ENCODE measurements at regions not wholly inside any gene's neighbourhood (a gene's known extent, or its start where the extent isn't known, plus 50 kb on each side); places are given as distances from the start of the nearest gene placed in this dataset.
"Not testable (repeated sequence)": the region's sequence is repeated elsewhere in the genome, so short reads cannot be mapped to it uniquely, and the experiment has no call there.

GRCh38 chr3:87702600-87702999 lies 356.2 kb downstream of the CGGBP1 start:
- no peak overlapping the region for H3K4me3 ChIP-seq (ENCODE audit: low read length in 2 of 2)
- H3K27ac ChIP-seq (ENCODE audit: low read depth in 2 of 2, low read length in 2 of 2) = no peak overlapping the region
- no peaks in the 10 kb centered on the region for H3K9me3 ChIP-seq (ENCODE audit: control insufficient read depth in 2 of 2, low read length in 2 of 2)
- H3K27me3 ChIP-seq (ENCODE audit: control insufficient read depth in 2 of 2, insufficient read depth in 2 of 2, low read length in 2 of 2) = no peaks in the 10 kb centered on the region
- no peaks in the 10 kb centered on the region for H3K4me1 ChIP-seq (ENCODE audit: control insufficient read depth in 2 of 2, insufficient read depth in 2 of 2, low read length in 2 of 2)
- H3K9ac ChIP-seq (ENCODE audit: low read depth in 1 of 2, low read length in 2 of 2) = no peak overlapping the region
- no peaks in the 10 kb centered on the region for H3K36me3 ChIP-seq (ENCODE audit: control insufficient read depth in 2 of 2, insufficient read depth in 2 of 2, low read length in 2 of 2)

GRCh38 chr3:87696124-87697013 lies 362.4 kb downstream of the CGGBP1 start:
- Histone ChIP-seq H3K36me3 (ENCODE audit: control insufficient read depth in 2 of 2, insufficient read depth in 2 of 2, low read length in 2 of 2) (no peaks in the 10 kb centered on the region), H3K9ac (ENCODE audit: low read depth in 1 of 2, low read length in 2 of 2) (no peak overlapping the region), H3K27ac (ENCODE audit: low read depth in 2 of 2, low read length in 2 of 2) (no peak overlapping the region), H3K4me3 (ENCODE audit: low read length in 2 of 2) (no peak overlapping the region), H3K4me1 (ENCODE audit: control insufficient read depth in 2 of 2, insufficient read depth in 2 of 2, low read length in 2 of 2) (peaks cover 0 to 2% of the 10 kb centered on the region in 2 donors), H3K27me3 (ENCODE audit: control insufficient read depth in 2 of 2, insufficient read depth in 2 of 2, low read length in 2 of 2) (no peaks in the 10 kb centered on the region), H3K9me3 (ENCODE audit: control insufficient read depth in 2 of 2, low read length in 2 of 2) (no peaks in the 10 kb centered on the region)

GRCh38 chr3:87694678-87695077 lies 364.1 kb downstream of the CGGBP1 start:
- Histone ChIP-seq H3K4me1 (ENCODE audit: control insufficient read depth in 2 of 2, insufficient read depth in 2 of 2, low read length in 2 of 2) (peaks cover 0 to 2% of the 10 kb centered on the region in 2 donors), H3K27ac (ENCODE audit: low read depth in 2 of 2, low read length in 2 of 2) (no peak overlapping the region), H3K36me3 (ENCODE audit: control insufficient read depth in 2 of 2, insufficient read depth in 2 of 2, low read length in 2 of 2) (no peaks in the 10 kb centered on the region), H3K9me3 (ENCODE audit: control insufficient read depth in 2 of 2, low read length in 2 of 2) (no peaks in the 10 kb centered on the region), H3K27me3 (ENCODE audit: control insufficient read depth in 2 of 2, insufficient read depth in 2 of 2, low read length in 2 of 2) (no peaks in the 10 kb centered on the region), H3K9ac (ENCODE audit: low read depth in 1 of 2, low read length in 2 of 2) (no peak overlapping the region), H3K4me3 (ENCODE audit: low read length in 2 of 2) (no peak overlapping the region)

- Histone ChIP-seq H3K36me3 (ENCODE audit: control insufficient read depth in 2 of 2, insufficient read depth in 2 of 2, low read length in 2 of 2) (no peaks in the 10 kb centered on the region), H3K4me1 (ENCODE audit: control insufficient read depth in 2 of 2, insufficient read depth in 2 of 2, low read length in 2 of 2) (peaks cover 0 to 2% of the 10 kb centered on the region in 2 donors), H3K27ac (ENCODE audit: low read depth in 2 of 2, low read length in 2 of 2) (no peak overlapping the region), H3K9ac (ENCODE audit: low read depth in 1 of 2, low read length in 2 of 2) (no peak overlapping the region), H3K9me3 (ENCODE audit: control insufficient read depth in 2 of 2, low read length in 2 of 2) (no peaks in the 10 kb centered on the region), H3K27me3 (ENCODE audit: control insufficient read depth in 2 of 2, insufficient read depth in 2 of 2, low read length in 2 of 2) (no peaks in the 10 kb centered on the region), H3K4me3 (ENCODE audit: low read length in 2 of 2) (no peak overlapping the region)
Observed at GRCh38 chr3:87691109-87691508, 367.7 kb downstream of the CGGBP1 start.

- not testable (repeated sequence) for H3K36me3 ChIP-seq (ENCODE audit: control insufficient read depth in 2 of 2, insufficient read depth in 2 of 2, low read length in 2 of 2); H3K4me1 ChIP-seq (ENCODE audit: control insufficient read depth in 2 of 2, insufficient read depth in 2 of 2, low read length in 2 of 2); H3K9me3 ChIP-seq (ENCODE audit: control insufficient read depth in 2 of 2, low read length in 2 of 2); H3K27ac ChIP-seq (ENCODE audit: low read depth in 2 of 2, low read length in 2 of 2); H3K27me3 ChIP-seq (ENCODE audit: control insufficient read depth in 2 of 2, insufficient read depth in 2 of 2, low read length in 2 of 2); H3K4me3 ChIP-seq (ENCODE audit: low read length in 2 of 2); H3K9ac ChIP-seq (ENCODE audit: low read depth in 1 of 2, low read length in 2 of 2)
Observed at GRCh38 chr3:87678984-87679660, 379.7 kb downstream of the CGGBP1 start.

- no peaks in the 10 kb centered on the region for H3K36me3 ChIP-seq (ENCODE audit: control insufficient read depth in 2 of 2, insufficient read depth in 2 of 2, low read length in 2 of 2)
- H3K4me1 ChIP-seq (ENCODE audit: control insufficient read depth in 2 of 2, insufficient read depth in 2 of 2, low read length in 2 of 2) = no peaks in the 10 kb centered on the region
- no peak overlapping the region for H3K9ac ChIP-seq (ENCODE audit: low read depth in 1 of 2, low read length in 2 of 2)
- no peaks in the 10 kb centered on the region for H3K9me3 ChIP-seq (ENCODE audit: control insufficient read depth in 2 of 2, low read length in 2 of 2)
- no peak overlapping the region for H3K27ac ChIP-seq (ENCODE audit: low read depth in 2 of 2, low read length in 2 of 2)
- H3K4me3 ChIP-seq (ENCODE audit: low read length in 2 of 2) = no peak overlapping the region
- no peaks in the 10 kb centered on the region for H3K27me3 ChIP-seq (ENCODE audit: control insufficient read depth in 2 of 2, insufficient read depth in 2 of 2, low read length in 2 of 2)
Observed at GRCh38 chr3:87674397-87675161, 384.2 kb downstream of the CGGBP1 start.

- H3K9me3 ChIP-seq (ENCODE audit: control insufficient read depth in 2 of 2, low read length in 2 of 2) = no peaks in the 10 kb centered on the region
- H3K27ac ChIP-seq (ENCODE audit: low read depth in 2 of 2, low read length in 2 of 2) = no peak overlapping the region
- H3K4me3 ChIP-seq (ENCODE audit: low read length in 2 of 2) = no peak overlapping the region
- no peak overlapping the region for H3K9ac ChIP-seq (ENCODE audit: low read depth in 1 of 2, low read length in 2 of 2)
- H3K36me3 ChIP-seq (ENCODE audit: control insufficient read depth in 2 of 2, insufficient read depth in 2 of 2, low read length in 2 of 2) = no peaks in the 10 kb centered on the region
- H3K27me3 ChIP-seq (ENCODE audit: control insufficient read depth in 2 of 2, insufficient read depth in 2 of 2, low read length in 2 of 2) = no peaks in the 10 kb centered on the region
- H3K4me1 ChIP-seq (ENCODE audit: control insufficient read depth in 2 of 2, insufficient read depth in 2 of 2, low read length in 2 of 2) = no peaks in the 10 kb centered on the region
Observed at GRCh38 chr3:87673132-87673531, 385.7 kb downstream of the CGGBP1 start.

GRCh38 chr3:87654184-87654583 lies 377.8 kb upstream of the POU1F1 start:
- H3K4me3 ChIP-seq (ENCODE audit: low read length in 2 of 2) = no peak overlapping the region

GRCh38 chr3:87653138-87653537 lies 376.8 kb upstream of the POU1F1 start:
- not testable (repeated sequence) for H3K4me1 ChIP-seq (ENCODE audit: control insufficient read depth in 2 of 2, insufficient read depth in 2 of 2, low read length in 2 of 2); H3K36me3 ChIP-seq (ENCODE audit: control insufficient read depth in 2 of 2, insufficient read depth in 2 of 2, low read length in 2 of 2); H3K27me3 ChIP-seq (ENCODE audit: control insufficient read depth in 2 of 2, insufficient read depth in 2 of 2, low read length in 2 of 2); H3K4me3 ChIP-seq (ENCODE audit: low read length in 2 of 2); H3K27ac ChIP-seq (ENCODE audit: low read depth in 2 of 2, low read length in 2 of 2); H3K9me3 ChIP-seq (ENCODE audit: control insufficient read depth in 2 of 2, low read length in 2 of 2); H3K9ac ChIP-seq (ENCODE audit: low read depth in 1 of 2, low read length in 2 of 2)

More at GRCh38 chr3:87654184-87654583, 377.8 kb upstream of the POU1F1 start:
- no peaks in the 10 kb centered on the region for H3K36me3 ChIP-seq (ENCODE audit: control insufficient read depth in 2 of 2, insufficient read depth in 2 of 2, low read length in 2 of 2)
- H3K9ac ChIP-seq (ENCODE audit: low read depth in 1 of 2, low read length in 2 of 2) = no peak overlapping the region
- H3K27ac ChIP-seq (ENCODE audit: low read depth in 2 of 2, low read length in 2 of 2) = no peak overlapping the region
- H3K27me3 ChIP-seq (ENCODE audit: control insufficient read depth in 2 of 2, insufficient read depth in 2 of 2, low read length in 2 of 2) = no peaks in the 10 kb centered on the region
- H3K9me3 ChIP-seq (ENCODE audit: control insufficient read depth in 2 of 2, low read length in 2 of 2) = no peaks in the 10 kb centered on the region
- H3K4me1 ChIP-seq (ENCODE audit: control insufficient read depth in 2 of 2, insufficient read depth in 2 of 2, low read length in 2 of 2) = no peaks in the 10 kb centered on the region

GRCh38 chr3:87634426-87634825 lies 358.0 kb upstream of the POU1F1 start:
- Histone ChIP-seq H3K27ac (ENCODE audit: low read depth in 2 of 2, low read length in 2 of 2) (no peak overlapping the region), H3K9me3 (ENCODE audit: control insufficient read depth in 2 of 2, low read length in 2 of 2) (no peaks in the 10 kb centered on the region), H3K9ac (ENCODE audit: low read depth in 1 of 2, low read length in 2 of 2) (no peak overlapping the region), H3K27me3 (ENCODE audit: control insufficient read depth in 2 of 2, insufficient read depth in 2 of 2, low read length in 2 of 2) (no peaks in the 10 kb centered on the region), H3K4me3 (ENCODE audit: low read length in 2 of 2) (no peak overlapping the region), H3K4me1 (ENCODE audit: control insufficient read depth in 2 of 2, insufficient read depth in 2 of 2, low read length in 2 of 2) (no peaks in the 10 kb centered on the region), H3K36me3 (ENCODE audit: control insufficient read depth in 2 of 2, insufficient read depth in 2 of 2, low read length in 2 of 2) (no peaks in the 10 kb centered on the region)
